ENCODE measurements at regions not wholly inside any gene's neighbourhood (a gene's known extent, or its start where the extent isn't known, plus 50 kb on each side); places are given as distances from the start of the nearest gene placed in this dataset.

GRCh38 chr12:76633415-76633814, 73.8 kb upstream of the OSBPL8 start (continued):
- TF ChIP-seq SMC3 (IDR thresholded peaks at IDR 0.05; ENCODE audit: borderline replicate concordance, low read length): no peak

- no peaks in the 10 kb centered on the region for H3K4me1 ChIP-seq (ENCODE audit: control insufficient read depth, insufficient read depth, low read length)
- no peaks in the 10 kb centered on the region for H3K9me3 ChIP-seq (replicated peaks; ENCODE audit: control insufficient read depth, insufficient read depth, low read length)
- intact Hi-C loops (cut with micrococcal nuclease; ENCODE audit: unreplicated experiment): no loop called here
- H3K27ac ChIP-seq (ENCODE audit: control insufficient read depth, insufficient read depth): no peak overlapping the region
- no peak for ATAC-seq
- RAD21 ChIA-PET (ENCODE audit: unreplicated experiment): no interaction called here
- POLR2A ChIA-PET: no interaction called here
- no peak overlapping the region for H3K9ac ChIP-seq (ENCODE audit: control insufficient read depth, insufficient read depth, low read length)
- DNase-seq (ENCODE audit: low read depth, low spot score): no peak
- H3K27me3 ChIP-seq (replicated peaks in 1 of 2; ENCODE audit: control insufficient read depth in 2 of 2, insufficient read depth in 2 of 2, low read length in 1 of 2): no peaks in the 10 kb centered on the region
- CTCF ChIA-PET: interaction anchor here (1.5 to 1.8 kb wide), 2 partner anchors 11 to 377 kb away, joined by 4 to 8 read pairs; no protein-coding TSS in a partner anchor
- no peak overlapping the region for H3K4me3 ChIP-seq
- H2AFZ ChIP-seq (ENCODE audit: control insufficient read depth, low read depth, low read length): no peak overlapping the region
- no peaks in the 10 kb centered on the region for H3K36me3 ChIP-seq (ENCODE audit: control insufficient read depth in 2 of 2, insufficient read depth in 2 of 2, low read length in 1 of 2)
- no peaks in the 10 kb centered on the region for H4K20me1 ChIP-seq (ENCODE audit: control insufficient read depth, insufficient read depth)
- WGBS (ENCODE audit: insufficient coverage, insufficient replicate concordance, low lambda C conversion rate, missing lambda C conversion rate): 1% methylated on average over 4 of the region's 4 CpGs
- TF ChIP-seq TCF7 (IDR thresholded peaks at IDR 0.05; ENCODE audit: borderline replicate concordance) (no peak), SMARCA5 (IDR thresholded peaks at IDR 0.05) (no peak), SKIL (IDR thresholded peaks at IDR 0.05; ENCODE audit: low read depth, poor library complexity, severe bottlenecking) (no peak), CHD1 (IDR thresholded peaks at IDR 0.05; ENCODE audit: low read depth, low read length) (no peak)
- H3K4me2 ChIP-seq (ENCODE audit: control insufficient read depth, insufficient read depth): no peak overlapping the region
- no peak for FAIRE-seq
- no peaks in the 10 kb centered on the region for H3K79me2 ChIP-seq (ENCODE audit: control insufficient read depth, insufficient read depth, low read length)
- BruUV-seq (replicated peaks): no TSS peak
- SMC1A ChIA-PET (ENCODE audit: uncharacterized antibody, unreplicated experiment): interaction anchor here (0.7 to 1.3 kb wide), 3 partner anchors 15 to 256 kb away, joined by 3 to 4 read pairs (median 3); no protein-coding TSS in a partner anchor
- in situ Hi-C loops (cut with MboI): no loop called here
These were observed 74.6 kb upstream of the OSBPL8 start for GRCh38 chr12:76634133-76634532.
